Mammary epithelial cell (primary cell): ENCODE measurements at regions not wholly inside any gene's neighbourhood (a gene's known extent, or its start where the extent isn't known, plus 50 kb on each side); places are given as distances from the start of the nearest gene placed in this dataset.
"Not testable (repeated sequence)": the region's sequence is repeated elsewhere in the genome, so short reads cannot be mapped to it uniquely, and the experiment has no call there.

Source experiments
- CTCF ChIP-seq, 2 donors: IDR thresholded peaks in 1 of 2; conservative IDR thresholded peaks in 1 of 2; 2 replicates each; pipeline ENCODE4 v1.5.1; 2011 to 2012; ENCODE audit warnings: inconsistent platforms in 2 of 2, low read length in 2 of 2, mild to moderate bottlenecking in 2 of 2, control low read depth in 1 of 2, low read depth in 1 of 2; ENCODE audit not compliant: insufficient read depth in 1 of 2; ENCODE audit errors: extremely low read depth in 1 of 2
- EZH2 ChIP-seq: IDR thresholded peaks from 2 replicates; pipeline ENCODE4 v1.6.1; 2012; ENCODE audit warnings: low read length, inconsistent platforms, borderline replicate concordance

- not testable (repeated sequence) for TF ChIP-seq CTCF (conservative IDR thresholded peaks at IDR 0.05 in 1 of 2, IDR thresholded peaks at IDR 0.05 in 1 of 2; ENCODE audit: extremely low read depth in 1 of 2, insufficient read depth in 1 of 2, low read depth in 1 of 2, low read length in 2 of 2); EZH2
Observed at GRCh38 chr6:150147-150546, 142.1 kb upstream of the DUSP22 start.
